GM23338 (cell line): ENCODE measurements at regions not wholly inside any gene's neighbourhood (a gene's known extent, or its start where the extent isn't known, plus 50 kb on each side); places are given as distances from the start of the nearest gene placed in this dataset.

Experiments used
- CREB1 ChIP-seq: fragments of 250-450 bp; sonication (Bioruptor Pico); IDR thresholded peaks from 2 replicates; pipeline ENCODE4 v1.5.0; 2020; ENCODE audit warnings: low read depth, mild to moderate bottlenecking, moderate library complexity
- CTCF ChIP-seq, 2 experiments: fragments of 200-600 bp in 1 of 2; sonication (generic) in 1 of 2; conservative IDR thresholded peaks; 2 replicates each; pipeline versions ENCODE4 v1.5.1 to v1.6.1; 2016 to 2017; ENCODE audit warnings: antibody characterized with exemption in 2 of 2, low read depth in 2 of 2, mild to moderate bottlenecking in 2 of 2, moderate library complexity in 1 of 2
- EZH2 ChIP-seq: fragments of 200-600 bp; sonication (generic); IDR thresholded peaks from one replicate; pipeline ENCODE4 v1.8.0; 2017; ENCODE audit warnings: antibody characterized with exemption, mild to moderate bottlenecking, low read depth; ENCODE audit not compliant: unreplicated experiment
- EZH2phosphoT487 ChIP-seq: fragments of 200-600 bp; sonication (generic); IDR thresholded peaks from one replicate; pipeline ENCODE4 v1.8.1; 2018; ENCODE audit warnings: antibody characterized with exemption; ENCODE audit not compliant: unreplicated experiment
- POLR2AphosphoS5 ChIP-seq: IDR thresholded peaks from 2 replicates; pipeline ENCODE4 v1.6.1; 2016; ENCODE audit warnings: antibody characterized with exemption, low read depth
- REST ChIP-seq: IDR thresholded peaks from one replicate; pipeline ENCODE4 v1.6.1; 2018; ENCODE audit warnings: antibody characterized with exemption; ENCODE audit not compliant: unreplicated experiment
- STAT1 ChIP-seq: IDR thresholded peaks from one replicate; pipeline ENCODE4 v1.6.1; 2016; ENCODE audit warnings: antibody characterized with exemption; ENCODE audit not compliant: unreplicated experiment

- TF ChIP-seq EZH2phosphoT487 (no peak), CTCF (conservative IDR thresholded peaks at IDR 0.05; ENCODE audit: low read depth in 2 of 2) (no peak), POLR2AphosphoS5 (no peak), CREB1 (CRISPR knock-in tag) (no peak), REST (no peak), EZH2 (no peak), STAT1 (no peak)
Observed at GRCh38 chr6:49088631-49089030, 374.4 kb downstream of the MMUT start.
